ENCODE measurements at regions not wholly inside any gene's neighbourhood (a gene's known extent, or its start where the extent isn't known, plus 50 kb on each side); places are given as distances from the start of the nearest gene placed in this dataset.

DNA sequence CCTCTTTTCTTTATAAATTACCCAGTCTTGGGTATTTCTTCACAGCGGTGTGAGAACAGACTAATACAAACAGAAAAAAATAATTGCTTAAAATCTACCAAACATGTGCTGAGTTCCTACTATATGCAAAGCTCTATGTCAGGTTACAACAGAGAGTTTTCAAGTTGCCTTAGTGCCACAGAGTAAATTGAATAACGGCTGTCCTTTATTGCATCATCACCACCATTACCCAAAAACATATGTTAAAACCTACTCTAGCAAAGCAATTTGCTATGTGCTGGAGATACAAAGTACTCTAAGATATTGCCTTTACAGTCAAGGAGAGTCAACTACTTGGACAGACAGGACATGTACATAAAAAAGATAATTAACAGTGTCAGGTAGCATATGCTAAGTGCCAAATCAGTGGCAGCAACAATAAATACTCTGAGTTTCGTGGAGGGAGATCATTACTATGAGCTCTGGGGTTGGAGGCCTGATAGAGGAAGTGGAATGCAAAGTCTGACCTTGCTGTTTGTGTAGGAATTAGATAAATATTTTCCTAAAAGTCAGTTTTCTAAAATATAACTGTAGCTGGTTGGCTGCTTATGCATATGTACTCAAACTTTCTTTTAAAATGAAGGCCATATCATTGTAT lies 1058.7 kb upstream of the WWC1 start:
- FAIRE-seq: no peak
- dilution Hi-C loops (cut with MboI; ENCODE audit: extremely low pct_ligation_motif_present, low sequenced_read_pairs): no loop called here
- no peak overlapping the region for H2AFZ ChIP-seq (ENCODE audit: low read depth, low read length)
- no peak overlapping the region for H3K4me3 ChIP-seq (replicated peaks in 1 of 3; ENCODE audit: insufficient read depth in 1 of 3, low read depth in 1 of 3, low read length in 3 of 3)
- H3K4me2 ChIP-seq (ENCODE audit: insufficient read depth, low read length): no peak overlapping the region
- H3K9me1 ChIP-seq (replicated peaks; ENCODE audit: control insufficient read depth, extremely low read depth, insufficient read depth, low read length): no peaks in the 10 kb centered on the region
- CTCF ChIA-PET: no interaction called here
- H3K36me3 ChIP-seq (ENCODE audit: control insufficient read depth in 2 of 2, extremely low read depth in 1 of 2, insufficient read depth in 2 of 2, low read length in 2 of 2): no peaks in the 10 kb centered on the region
- no peaks in the 10 kb centered on the region for H3K27me3 ChIP-seq (ENCODE audit: control insufficient read depth in 2 of 2, insufficient read depth in 2 of 2, low read length in 2 of 2)
- H4K20me1 ChIP-seq (replicated peaks; ENCODE audit: control insufficient read depth, extremely low read depth, insufficient read depth, low read length): no peaks in the 10 kb centered on the region
- no peak for DNase-seq (ENCODE audit: low read depth, low spot score)
- no peak overlapping the region for H3K9ac ChIP-seq (replicated peaks; ENCODE audit: extremely low read depth, insufficient read depth, low read length)
- H3K9me3 ChIP-seq (replicated peaks; ENCODE audit: control insufficient read depth, insufficient read depth, low read length): no peaks in the 10 kb centered on the region
- no peaks in the 10 kb centered on the region for H3K79me2 ChIP-seq (ENCODE audit: control insufficient read depth, insufficient read depth, low read length)
- POLR2A ChIA-PET: no interaction called here
- H3K4me1 ChIP-seq (ENCODE audit: control insufficient read depth, extremely low read depth, insufficient read depth, low read length): peaks cover 8% of the 10 kb centered on the region
- H3K27ac ChIP-seq (ENCODE audit: insufficient read depth, low read depth, low read length): no peak overlapping the region
- TF ChIP-seq, protein P1, sequence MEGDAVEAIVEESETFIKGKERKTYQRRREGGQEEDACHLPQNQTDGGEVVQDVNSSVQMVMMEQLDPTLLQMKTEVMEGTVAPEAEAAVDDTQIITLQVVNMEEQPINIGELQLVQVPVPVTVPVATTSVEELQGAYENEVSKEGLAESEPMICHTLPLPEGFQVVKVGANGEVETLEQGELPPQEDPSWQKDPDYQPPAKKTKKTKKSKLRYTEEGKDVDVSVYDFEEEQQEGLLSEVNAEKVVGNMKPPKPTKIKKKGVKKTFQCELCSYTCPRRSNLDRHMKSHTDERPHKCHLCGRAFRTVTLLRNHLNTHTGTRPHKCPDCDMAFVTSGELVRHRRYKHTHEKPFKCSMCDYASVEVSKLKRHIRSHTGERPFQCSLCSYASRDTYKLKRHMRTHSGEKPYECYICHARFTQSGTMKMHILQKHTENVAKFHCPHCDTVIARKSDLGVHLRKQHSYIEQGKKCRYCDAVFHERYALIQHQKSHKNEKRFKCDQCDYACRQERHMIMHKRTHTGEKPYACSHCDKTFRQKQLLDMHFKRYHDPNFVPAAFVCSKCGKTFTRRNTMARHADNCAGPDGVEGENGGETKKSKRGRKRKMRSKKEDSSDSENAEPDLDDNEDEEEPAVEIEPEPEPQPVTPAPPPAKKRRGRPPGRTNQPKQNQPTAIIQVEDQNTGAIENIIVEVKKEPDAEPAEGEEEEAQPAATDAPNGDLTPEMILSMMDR (IDR thresholded peaks at IDR 0.05; ENCODE audit: extremely low read depth in 1 of 2, insufficient read depth in 1 of 2, low read depth in 1 of 2, low read length in 2 of 2): no peak
- no peak for TF ChIP-seq JUN (IDR thresholded peaks at IDR 0.05; ENCODE audit: borderline replicate concordance, insufficient read depth, insufficient read length, low read depth)
- TF ChIP-seq POLR2AphosphoS5 (IDR thresholded peaks at IDR 0.05; ENCODE audit: insufficient read depth, low read depth, low read length): no peak
- TF ChIP-seq GATA2 (IDR thresholded peaks at IDR 0.05; ENCODE audit: insufficient read depth, insufficient read length, low read depth, low read length): no peak
- TF ChIP-seq POLR2A (IDR thresholded peaks at IDR 0.05; ENCODE audit: low read depth, low read length): no peak
- no peak for TF ChIP-seq MYC (IDR thresholded peaks at IDR 0.05; ENCODE audit: low read depth, low read length)
- TF ChIP-seq FOS (IDR thresholded peaks at IDR 0.05; ENCODE audit: borderline replicate concordance, insufficient read depth, low read length): no peak
- TF ChIP-seq, protein P2, sequence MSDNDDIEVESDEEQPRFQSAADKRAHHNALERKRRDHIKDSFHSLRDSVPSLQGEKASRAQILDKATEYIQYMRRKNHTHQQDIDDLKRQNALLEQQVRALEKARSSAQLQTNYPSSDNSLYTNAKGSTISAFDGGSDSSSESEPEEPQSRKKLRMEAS (IDR thresholded peaks at IDR 0.05; ENCODE audit: insufficient read depth, insufficient read length): no peak
- no peak for TF ChIP-seq EZH2 (IDR thresholded peaks at IDR 0.05; ENCODE audit: borderline replicate concordance, low read depth, low read length, severe bottlenecking)
- no TSS peak for BruUV-seq (replicated peaks)
- intact Hi-C loops (cut with micrococcal nuclease): no loop called here

Measured in endothelial cell of umbilical vein (primary cell).